ENCODE measurements at regions not wholly inside any gene's neighbourhood (a gene's known extent, or its start where the extent isn't known, plus 50 kb on each side); places are given as distances from the start of the nearest gene placed in this dataset.

- no TSS peak for BruUV-seq (replicated peaks)
- intact Hi-C loops (cut with micrococcal nuclease), result no loop called here
- Mint-ChIP-seq H3K36me3 (ENCODE audit: insufficient read depth, unreplicated experiment) (no peaks in the 10 kb centered on the region), H3K9me3 (ENCODE audit: unreplicated experiment) (peaks cover 8% of the 10 kb centered on the region), H3K27me3 (ENCODE audit: insufficient read depth, unreplicated experiment) (peaks cover 28% of the 10 kb centered on the region), H3K27ac (ENCODE audit: low read depth, unreplicated experiment) (no peak overlapping the region), H3K4me1 (ENCODE audit: insufficient read depth, unreplicated experiment) (peaks cover 6% of the 10 kb centered on the region), H3K4me3 (ENCODE audit: unreplicated experiment) (no peak overlapping the region)
- no peak for TF ChIP-seq CTCF (IDR thresholded peaks at IDR 0.05; ENCODE audit: unreplicated experiment)
- ChIA-PET CTCF (no interaction called here), POLR2A (no interaction called here)
- no peak for DNase-seq (ENCODE audit: unreplicated experiment)
These were observed 80.1 kb upstream of the PFKP start for GRCh38 chr10:2987185-2987768.

- no peak overlapping the region for H3K4me3 Mint-ChIP-seq (ENCODE audit: unreplicated experiment)
- H3K27me3 Mint-ChIP-seq (ENCODE audit: insufficient read depth, unreplicated experiment), result peaks cover 28% of the 10 kb centered on the region
- no TSS peak for BruUV-seq (replicated peaks)
These were observed 81.0 kb upstream of the PFKP start for GRCh38 chr10:2986391-2986801.

GRCh38 chr10:2985729-2986232 is 81.6 kb upstream of the PFKP start:
- TF ChIP-seq CTCF (IDR thresholded peaks at IDR 0.05; ENCODE audit: unreplicated experiment), result no peak
- H3K4me3 Mint-ChIP-seq (ENCODE audit: unreplicated experiment), result no peak overlapping the region
- peaks cover 6% of the 10 kb centered on the region for H3K4me1 Mint-ChIP-seq (ENCODE audit: insufficient read depth, unreplicated experiment)
- peak; percentile 67 for DNase-seq (ENCODE audit: unreplicated experiment)
- H3K9me3 Mint-ChIP-seq (ENCODE audit: unreplicated experiment), result peaks cover 8% of the 10 kb centered on the region
- H3K27me3 Mint-ChIP-seq (ENCODE audit: insufficient read depth, unreplicated experiment), result peaks cover 28% of the 10 kb centered on the region
- intact Hi-C loops (cut with micrococcal nuclease), result no loop called here
- H3K27ac Mint-ChIP-seq (ENCODE audit: low read depth, unreplicated experiment), result no peak overlapping the region
- BruUV-seq (replicated peaks), result no TSS peak
- CTCF ChIA-PET, result interaction anchor here (0.6 to 1.2 kb wide), 3 partner anchors 57 to 815 kb away, joined by 3 to 5 read pairs (median 3); no protein-coding TSS in a partner anchor
- H3K36me3 Mint-ChIP-seq (ENCODE audit: insufficient read depth, unreplicated experiment), result no peaks in the 10 kb centered on the region
- POLR2A ChIA-PET, result no interaction called here

More at GRCh38 chr10:2986391-2986801, 81.0 kb upstream of the PFKP start:
- Mint-ChIP-seq H3K27ac (ENCODE audit: low read depth, unreplicated experiment) (no peak overlapping the region), H3K4me1 (ENCODE audit: insufficient read depth, unreplicated experiment) (peaks cover 6% of the 10 kb centered on the region), H3K9me3 (ENCODE audit: unreplicated experiment) (peaks cover 8% of the 10 kb centered on the region), H3K36me3 (ENCODE audit: insufficient read depth, unreplicated experiment) (no peaks in the 10 kb centered on the region)
- POLR2A ChIA-PET, result no interaction called here
- intact Hi-C loops (cut with micrococcal nuclease), result no loop called here
- CTCF ChIA-PET, result no interaction called here
- DNase-seq (ENCODE audit: unreplicated experiment), result no peak
- TF ChIP-seq CTCF (IDR thresholded peaks at IDR 0.05; ENCODE audit: unreplicated experiment), result no peak

- H3K27ac Mint-ChIP-seq (ENCODE audit: low read depth, unreplicated experiment), result no peak overlapping the region
- ChIA-PET CTCF (interaction anchor here (1.2 kb wide), 1 partner anchor 56 kb away, joined by 5 read pairs; no protein-coding TSS in a partner anchor), POLR2A (no interaction called here)
- BruUV-seq (replicated peaks), result no TSS peak
- no peaks in the 10 kb centered on the region for H3K36me3 Mint-ChIP-seq (ENCODE audit: insufficient read depth, unreplicated experiment)
- H3K9me3 Mint-ChIP-seq (ENCODE audit: unreplicated experiment), result peaks cover 8% of the 10 kb centered on the region
- H3K27me3 Mint-ChIP-seq (ENCODE audit: insufficient read depth, unreplicated experiment), result peaks cover 28% of the 10 kb centered on the region
- no peak for DNase-seq (ENCODE audit: unreplicated experiment)
- TF ChIP-seq CTCF (IDR thresholded peaks at IDR 0.05; ENCODE audit: unreplicated experiment), result no peak
- no peak overlapping the region for H3K4me3 Mint-ChIP-seq (ENCODE audit: unreplicated experiment)
- intact Hi-C loops (cut with micrococcal nuclease), result no loop called here
- peaks cover 6% of the 10 kb centered on the region for H3K4me1 Mint-ChIP-seq (ENCODE audit: insufficient read depth, unreplicated experiment)
These were observed 82.7 kb upstream of the PFKP start for GRCh38 chr10:2984682-2985081.

Measured in MCF 10A (cell line).